ENCODE measurements at regions not wholly inside any gene's neighbourhood (a gene's known extent, or its start where the extent isn't known, plus 50 kb on each side); places are given as distances from the start of the nearest gene placed in this dataset.

GRCh38 chr14:105943973-105944602 is 417.7 kb downstream of the TMEM121 start:
- Histone ChIP-seq H3K9ac (ENCODE audit: insufficient read depth, low read length) (no peak overlapping the region), H3K4me1 (ENCODE audit: control insufficient read depth, extremely low read depth, insufficient read depth, low read length) (no peaks in the 10 kb centered on the region), H3K27ac (ENCODE audit: insufficient read depth, low read length) (no peak overlapping the region), H2AFZ (ENCODE audit: low read length) (no peak overlapping the region), H3K4me2 (ENCODE audit: extremely low read depth, insufficient read depth, low read length) (no peak overlapping the region), H3K27me3 (ENCODE audit: control insufficient read depth, insufficient read depth, low read length) (no peaks in the 10 kb centered on the region), H3K79me2 (ENCODE audit: control insufficient read depth, insufficient read depth, low read length) (no peaks in the 10 kb centered on the region), H3K36me3 (ENCODE audit: control insufficient read depth, insufficient read depth, low read length) (no peaks in the 10 kb centered on the region), H4K20me1 (ENCODE audit: control insufficient read depth, extremely low read depth, insufficient read depth, low read length) (no peaks in the 10 kb centered on the region), H3K9me3 (ENCODE audit: control insufficient read depth, insufficient read depth, low read depth, low read length) (no peaks in the 10 kb centered on the region), H3K4me3 (replicated peaks in 1 of 4; ENCODE audit: control extremely low read depth in 1 of 4, insufficient read depth in 1 of 4, low read depth in 3 of 4, low read length in 4 of 4) (no peak overlapping the region)
- DNase-seq (ENCODE audit: low read depth in 2 of 2), result no peak
- no peak for TF ChIP-seq EZH2 (IDR thresholded peaks at IDR 0.05; ENCODE audit: low read length, missing control alignments)
- TF ChIP-seq CTCF (conservative IDR thresholded peaks at IDR 0.05 in 1 of 2, IDR thresholded peaks at IDR 0.05 in 1 of 2; ENCODE audit: low read depth in 1 of 2, low read length in 2 of 2), result no peak

GRCh38 chr14:105944632-105945610 is 418.5 kb downstream of the TMEM121 start:
- Histone ChIP-seq H4K20me1 (ENCODE audit: control insufficient read depth, extremely low read depth, insufficient read depth, low read length) (no peaks in the 10 kb centered on the region), H3K4me3 (replicated peaks in 1 of 4; ENCODE audit: control extremely low read depth in 1 of 4, insufficient read depth in 1 of 4, low read depth in 3 of 4, low read length in 4 of 4) (no peak overlapping the region), H3K4me1 (ENCODE audit: control insufficient read depth, extremely low read depth, insufficient read depth, low read length) (no peaks in the 10 kb centered on the region), H3K9me3 (ENCODE audit: control insufficient read depth, insufficient read depth, low read depth, low read length) (no peaks in the 10 kb centered on the region), H3K9ac (ENCODE audit: insufficient read depth, low read length) (no peak overlapping the region), H3K36me3 (ENCODE audit: control insufficient read depth, insufficient read depth, low read length) (no peaks in the 10 kb centered on the region), H3K27ac (ENCODE audit: insufficient read depth, low read length) (no peak overlapping the region), H2AFZ (ENCODE audit: low read length) (no peak overlapping the region), H3K79me2 (ENCODE audit: control insufficient read depth, insufficient read depth, low read length) (no peaks in the 10 kb centered on the region), H3K27me3 (ENCODE audit: control insufficient read depth, insufficient read depth, low read length) (no peaks in the 10 kb centered on the region), H3K4me2 (ENCODE audit: extremely low read depth, insufficient read depth, low read length) (no peak overlapping the region)
- no peak for DNase-seq (ENCODE audit: low read depth in 2 of 2)
- TF ChIP-seq EZH2 (IDR thresholded peaks at IDR 0.05; ENCODE audit: low read length, missing control alignments), result no peak
- no peak for TF ChIP-seq CTCF (conservative IDR thresholded peaks at IDR 0.05 in 1 of 2, IDR thresholded peaks at IDR 0.05 in 1 of 2; ENCODE audit: low read depth in 1 of 2, low read length in 2 of 2)

- Histone ChIP-seq H3K36me3 (ENCODE audit: control insufficient read depth, insufficient read depth, low read length) (no peaks in the 10 kb centered on the region), H3K4me2 (ENCODE audit: extremely low read depth, insufficient read depth, low read length) (no peak overlapping the region), H3K4me3 (replicated peaks in 1 of 4; ENCODE audit: control extremely low read depth in 1 of 4, insufficient read depth in 1 of 4, low read depth in 3 of 4, low read length in 4 of 4) (no peak overlapping the region), H4K20me1 (ENCODE audit: control insufficient read depth, extremely low read depth, insufficient read depth, low read length) (no peaks in the 10 kb centered on the region), H3K79me2 (ENCODE audit: control insufficient read depth, insufficient read depth, low read length) (no peaks in the 10 kb centered on the region), H3K9me3 (ENCODE audit: control insufficient read depth, insufficient read depth, low read depth, low read length) (no peaks in the 10 kb centered on the region), H3K4me1 (ENCODE audit: control insufficient read depth, extremely low read depth, insufficient read depth, low read length) (no peaks in the 10 kb centered on the region), H2AFZ (ENCODE audit: low read length) (no peak overlapping the region), H3K27ac (ENCODE audit: insufficient read depth, low read length) (no peak overlapping the region), H3K27me3 (ENCODE audit: control insufficient read depth, insufficient read depth, low read length) (no peaks in the 10 kb centered on the region), H3K9ac (ENCODE audit: insufficient read depth, low read length) (no peak overlapping the region)
- no peak for DNase-seq (ENCODE audit: low read depth in 2 of 2)
- TF ChIP-seq EZH2 (IDR thresholded peaks at IDR 0.05; ENCODE audit: low read length, missing control alignments) (no peak), CTCF (conservative IDR thresholded peaks at IDR 0.05 in 1 of 2, IDR thresholded peaks at IDR 0.05 in 1 of 2; ENCODE audit: low read depth in 1 of 2, low read length in 2 of 2) (no peak)
Observed at GRCh38 chr14:105945896-105946295, 419.5 kb downstream of the TMEM121 start.
